ENCODE measurements at regions not wholly inside any gene's neighbourhood (a gene's known extent, or its start where the extent isn't known, plus 50 kb on each side); places are given as distances from the start of the nearest gene placed in this dataset.
"Not testable (repeated sequence)": the region's sequence is repeated elsewhere in the genome, so short reads cannot be mapped to it uniquely, and the experiment has no call there.

DNA sequence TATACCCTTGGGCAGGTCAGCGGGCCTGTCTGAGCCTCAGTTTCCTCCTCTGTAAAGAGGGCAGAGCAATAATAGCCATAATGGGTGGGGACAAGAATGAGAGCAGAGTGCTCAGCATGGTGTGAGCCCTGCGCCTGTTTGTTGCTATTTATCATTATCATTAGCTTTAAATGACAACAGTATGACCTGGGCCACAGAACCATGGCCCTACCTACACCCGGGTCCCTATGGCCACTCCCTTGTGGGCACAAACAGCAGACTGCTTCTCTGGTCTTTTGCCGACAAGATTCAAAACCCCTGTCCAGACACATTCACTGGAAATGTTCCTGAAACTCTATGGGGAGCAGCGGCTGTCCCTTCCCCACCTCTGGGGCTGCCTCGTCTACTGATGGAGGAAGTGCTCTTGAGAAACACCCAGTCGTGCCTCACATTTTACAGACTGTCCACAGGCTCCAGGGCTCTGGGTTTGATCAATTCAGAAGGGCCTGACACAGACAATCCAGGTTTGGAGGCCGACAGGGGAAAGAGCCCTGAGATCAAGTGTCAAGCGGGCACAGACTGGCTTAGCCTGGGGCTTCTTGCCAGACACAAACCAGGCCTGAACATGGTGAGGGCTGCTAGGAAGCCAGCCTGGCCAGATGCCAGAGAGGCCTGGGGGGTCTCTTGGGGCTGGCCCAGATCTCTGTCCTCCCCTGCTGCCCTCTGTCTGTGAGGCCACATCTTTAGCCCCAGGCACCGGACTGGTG is 112.5 kb upstream of the CD82 start:
- no peak for DNase-seq (ENCODE audit: low read depth in 2 of 2)

DNA sequence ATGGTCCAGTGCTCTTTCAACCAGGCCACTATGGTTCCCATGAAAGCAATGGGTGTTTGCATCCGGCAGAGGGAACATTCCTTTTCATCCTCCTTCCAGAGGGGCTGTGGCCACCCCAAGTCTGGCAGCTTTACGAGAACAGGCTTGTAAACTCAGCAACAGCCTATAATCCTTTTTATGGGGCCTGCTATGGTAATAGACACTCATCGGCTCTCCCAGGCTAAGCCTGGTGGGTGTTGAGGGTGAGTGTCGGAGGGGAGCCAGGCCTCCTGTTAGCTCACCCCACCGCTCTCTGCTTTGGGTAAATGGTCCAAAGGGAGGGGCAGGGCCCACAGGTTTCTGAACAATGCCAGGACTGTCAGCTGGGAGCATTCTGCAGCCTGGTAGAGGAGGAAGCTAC is 111.6 kb upstream of the CD82 start:
- DNase-seq (ENCODE audit: low read depth in 2 of 2) = no peak

DNA sequence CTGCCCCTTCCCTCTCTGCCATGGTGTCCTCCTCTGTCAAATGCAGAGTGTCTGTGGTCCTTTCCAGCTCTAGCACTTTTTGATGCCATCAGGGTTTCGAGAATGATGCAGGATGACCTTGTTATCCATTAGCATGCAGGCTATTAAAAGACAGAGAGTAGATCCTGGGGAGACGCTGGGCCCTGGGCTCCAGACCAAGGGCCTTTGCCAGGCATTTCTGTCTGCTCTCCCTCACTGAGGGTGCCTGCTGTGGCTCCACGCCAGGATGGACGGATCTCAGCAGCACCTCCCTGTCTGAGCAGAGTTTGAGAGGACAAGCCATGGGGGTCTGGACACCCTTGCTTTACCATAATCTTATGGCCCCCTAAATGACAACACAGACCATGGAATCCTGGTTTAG is 110.8 kb upstream of the CD82 start:
- no peak for DNase-seq (ENCODE audit: low read depth in 2 of 2)

DNA sequence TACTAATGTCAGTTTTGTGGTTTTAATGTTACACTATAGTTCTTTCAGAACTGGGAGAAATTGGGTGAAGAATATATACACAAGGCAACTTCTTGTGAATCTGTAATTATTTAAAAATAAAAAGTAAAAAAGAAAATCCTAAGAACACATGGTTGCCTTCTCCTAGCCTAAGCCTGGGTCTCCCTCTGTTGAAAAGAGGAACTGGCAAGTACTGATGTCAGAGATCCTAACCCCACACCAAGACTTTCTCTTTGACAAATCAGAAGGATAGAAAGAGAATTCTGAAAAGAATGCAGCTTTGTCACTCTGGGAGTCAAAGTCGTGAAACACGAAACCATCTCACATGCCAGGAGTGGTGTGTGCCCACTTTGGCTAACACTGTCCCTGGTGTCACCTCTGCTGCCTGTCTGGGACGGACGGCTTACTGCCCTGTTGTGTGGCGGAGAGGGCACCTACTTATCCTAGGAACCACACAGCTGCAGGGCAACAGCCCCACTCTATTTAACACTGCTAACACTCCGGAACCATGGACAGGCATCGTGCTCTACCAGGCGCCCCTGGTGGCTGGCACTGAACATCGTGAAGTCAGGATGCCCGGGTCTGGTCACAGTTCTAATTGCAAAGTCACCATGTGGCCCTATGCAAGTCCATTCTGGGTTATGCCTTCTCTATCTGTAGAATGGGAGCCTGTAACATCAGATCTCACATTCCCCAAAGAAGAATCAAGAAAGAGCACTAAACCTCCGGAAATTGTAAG is 108.7 kb upstream of the CD82 start:
- DNase-seq (ENCODE audit: low read depth in 2 of 2) = no peak

DNA sequence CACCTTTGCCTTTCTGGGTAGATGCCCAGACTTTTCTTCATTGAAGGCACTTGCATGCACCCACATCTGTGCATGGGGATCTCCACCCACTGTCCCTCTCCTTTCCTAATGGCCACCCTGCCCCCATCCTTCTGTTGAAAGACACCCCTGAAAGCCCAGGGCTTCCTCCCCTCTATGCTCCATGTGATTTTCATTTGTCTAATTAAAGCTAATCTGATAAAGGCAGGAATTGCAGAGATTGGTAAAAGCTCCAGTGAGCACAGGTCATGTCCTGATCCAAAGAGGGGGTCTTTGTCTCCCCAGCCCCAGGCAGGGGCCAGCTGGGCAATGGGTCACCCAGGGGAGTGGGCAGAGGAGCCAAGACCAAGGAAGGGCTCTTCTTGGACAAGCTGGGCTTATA is 107.6 kb upstream of the CD82 start:
- no peak for DNase-seq (ENCODE audit: low read depth in 2 of 2)

DNA sequence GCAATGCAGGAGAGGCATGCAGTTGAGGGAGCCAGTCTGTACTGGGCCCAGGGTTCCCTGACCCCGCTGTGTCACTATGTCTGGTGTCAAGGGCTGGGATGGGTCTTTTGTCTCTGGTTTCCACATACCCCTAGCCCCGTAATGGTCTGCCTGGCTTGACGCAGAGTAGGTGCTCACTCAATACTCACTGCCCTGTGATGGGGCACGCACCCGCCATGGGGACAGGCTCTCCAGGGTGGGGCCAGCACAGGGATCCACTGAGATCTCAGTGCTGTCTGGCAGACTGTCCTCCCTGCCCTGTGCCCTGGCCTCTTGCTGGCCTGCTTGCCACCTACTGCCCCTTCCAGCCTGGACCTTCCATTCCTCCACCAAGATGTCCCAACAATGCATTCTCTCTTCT is 101.7 kb upstream of the CD82 start:
- DNase-seq (ENCODE audit: low read depth in 2 of 2) = no peak

DNA sequence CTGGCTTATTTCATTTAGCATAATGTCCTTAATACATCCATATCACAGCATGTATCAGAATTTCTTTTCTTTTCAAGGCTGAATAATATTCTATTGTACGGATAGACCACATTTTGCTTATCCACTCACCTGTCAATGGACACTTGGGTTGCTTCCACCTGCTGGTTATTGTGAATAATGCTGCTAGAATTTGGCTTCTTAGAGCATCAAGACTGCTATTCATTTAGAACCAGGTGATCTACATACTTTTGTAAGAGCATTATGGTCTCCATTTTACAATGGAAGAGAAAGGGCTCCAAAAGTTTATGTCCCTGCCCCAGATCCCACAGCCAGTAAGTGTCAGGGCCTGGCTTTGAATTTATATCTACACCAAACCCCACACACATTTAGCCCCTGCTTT is 100.7 kb upstream of the CD82 start:
- no peak for DNase-seq (ENCODE audit: low read depth in 2 of 2)

DNA sequence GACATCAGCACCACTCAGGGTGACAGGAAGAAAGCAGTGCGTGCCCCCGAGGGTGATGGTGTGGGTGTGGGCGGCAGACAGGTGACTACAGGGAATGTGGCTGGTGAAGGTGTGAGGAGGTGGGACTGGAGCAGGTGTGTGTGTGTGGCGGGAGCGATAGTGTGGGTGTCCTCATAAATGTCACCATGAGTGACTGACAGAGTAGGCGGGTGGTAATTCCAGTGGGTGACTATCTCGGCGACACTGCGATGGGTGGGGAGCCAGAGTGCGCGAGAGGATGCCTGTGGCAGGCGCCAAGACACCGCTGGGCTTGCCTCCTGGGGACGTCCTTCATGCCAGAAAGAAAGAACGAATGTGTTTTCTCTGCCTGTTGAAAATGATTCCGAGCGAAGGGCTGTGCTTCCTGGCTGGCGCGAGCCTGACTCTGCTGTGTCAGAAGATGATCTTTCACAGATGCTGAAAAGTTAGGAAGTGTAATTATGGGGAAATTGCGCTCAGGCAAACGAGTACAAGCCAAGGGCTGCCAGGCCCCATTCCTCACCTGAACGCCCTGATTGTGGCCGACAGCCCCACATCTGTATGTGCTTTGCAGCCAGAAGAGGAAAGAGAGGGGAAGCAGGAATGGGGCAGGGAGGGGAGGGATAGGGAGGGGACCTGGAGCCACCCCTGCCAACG is 98.8 kb upstream of the CD82 start:
- DNase-seq (ENCODE audit: low read depth in 2 of 2) = no peak

DNA sequence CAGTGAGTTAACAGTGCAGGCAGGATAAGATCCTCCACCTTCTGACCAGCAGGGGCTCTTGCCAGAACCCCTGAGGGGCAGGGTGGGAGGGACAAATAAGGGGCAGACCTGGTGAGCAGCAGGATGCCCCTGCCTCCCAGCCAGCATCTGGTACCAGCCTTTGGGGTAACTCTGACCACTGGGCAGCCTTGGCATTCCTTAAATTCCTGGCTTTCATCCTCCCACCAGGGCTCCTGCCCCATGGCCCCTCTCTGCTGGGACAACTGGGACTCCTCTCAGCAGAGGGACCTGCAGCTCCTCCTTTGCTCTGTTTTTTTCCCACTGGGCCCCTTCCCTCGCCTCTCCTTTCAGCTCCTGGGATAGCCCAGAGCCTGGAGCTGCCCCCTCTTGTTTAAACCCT is 98.0 kb upstream of the CD82 start:
- DNase-seq (ENCODE audit: low read depth in 2 of 2) = no peak

DNA sequence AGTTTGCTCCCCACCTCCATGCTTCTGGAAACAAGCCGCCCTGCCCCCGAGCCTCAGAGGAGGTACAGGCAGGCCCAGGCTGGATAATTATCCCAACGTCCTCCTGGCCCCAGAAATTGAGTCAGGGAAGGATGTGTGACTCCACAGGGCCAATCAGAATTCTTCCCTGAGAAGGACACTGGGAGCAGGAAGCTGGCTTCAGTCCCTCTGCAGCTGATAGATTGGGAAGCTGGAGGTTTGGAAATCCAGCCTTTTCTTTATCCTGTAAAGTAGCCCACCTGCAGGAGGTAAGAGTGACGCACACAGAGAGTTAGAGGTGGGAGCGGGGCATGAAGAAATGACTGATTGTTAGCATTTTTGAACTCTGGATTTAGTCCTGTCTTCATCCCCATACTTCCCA is 97.5 kb upstream of the CD82 start:
- DNase-seq (ENCODE audit: low read depth in 2 of 2) = no peak

DNA sequence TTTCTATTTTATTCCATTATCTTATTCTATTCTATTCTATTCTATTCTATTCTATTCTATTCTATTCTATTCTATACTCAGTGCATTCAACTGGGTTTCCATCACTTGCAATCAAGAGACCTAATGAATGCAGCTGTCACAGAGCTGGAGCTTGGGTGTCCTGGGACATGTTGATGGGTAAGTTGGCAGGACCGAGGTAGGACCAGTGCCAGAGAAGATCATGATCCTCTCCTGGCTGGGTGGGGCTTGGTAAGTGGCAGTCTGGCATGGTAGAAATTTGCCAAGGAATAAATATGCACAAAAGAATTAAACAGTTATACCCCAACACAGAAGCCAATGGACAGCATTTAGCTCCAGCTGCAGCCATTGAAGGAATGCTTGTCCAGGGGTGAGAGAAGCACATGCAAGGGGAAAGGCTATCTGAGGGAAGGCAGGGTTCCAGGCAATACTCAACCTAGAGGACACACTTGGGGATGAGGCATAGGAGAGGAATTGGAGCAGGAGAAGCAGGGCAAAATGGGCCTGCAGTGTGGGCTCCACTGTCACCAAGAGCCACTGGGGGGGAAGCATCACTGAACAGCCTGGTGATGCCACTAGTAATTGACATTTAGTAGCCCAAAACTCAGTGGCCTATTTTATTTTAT is 97.0 kb upstream of the CD82 start:
- no peak for DNase-seq (ENCODE audit: low read depth in 2 of 2)

DNA sequence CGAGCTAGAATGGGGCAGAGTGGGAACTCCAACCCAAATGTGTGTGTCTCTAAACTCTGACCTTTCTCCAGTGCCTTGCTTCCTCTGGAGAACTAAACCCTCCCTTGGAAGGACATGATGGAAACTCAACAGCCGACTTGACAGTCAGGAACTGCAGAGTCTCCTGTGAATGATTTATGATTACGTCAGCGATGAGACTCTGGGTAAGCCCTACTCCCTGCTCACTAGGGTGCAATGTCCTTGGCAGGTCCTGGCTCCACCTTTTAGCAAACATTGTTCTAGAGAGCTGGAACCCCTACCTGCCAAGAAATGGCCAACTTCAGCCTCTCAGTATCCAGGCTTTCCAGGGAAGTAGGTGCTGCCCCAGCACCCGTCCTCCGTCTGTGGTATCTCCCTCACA is 96.1 kb upstream of the CD82 start:
- no peak for DNase-seq (ENCODE audit: low read depth in 2 of 2)

DNA sequence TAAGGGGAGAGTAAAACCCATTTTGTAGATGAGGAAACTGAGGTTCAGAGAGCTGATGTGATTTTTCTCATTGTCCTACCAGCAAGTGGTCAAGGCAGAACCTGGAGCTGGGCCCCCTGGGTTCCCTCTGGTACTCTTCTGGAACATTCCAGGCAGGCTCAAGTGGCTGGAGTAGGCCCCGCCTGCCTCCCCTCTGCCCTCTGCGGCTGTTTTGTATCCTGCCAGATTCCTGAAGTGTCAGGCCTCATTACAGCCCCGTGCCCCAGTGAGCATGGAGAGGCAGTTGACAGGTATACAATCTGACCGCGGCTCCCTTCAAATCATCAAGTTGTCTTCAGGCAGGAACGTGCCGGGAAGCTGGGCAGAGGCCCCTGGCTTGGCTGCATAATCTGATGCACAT is 94.6 kb upstream of the CD82 start:
- no peak for DNase-seq (ENCODE audit: low read depth in 2 of 2)

DNA sequence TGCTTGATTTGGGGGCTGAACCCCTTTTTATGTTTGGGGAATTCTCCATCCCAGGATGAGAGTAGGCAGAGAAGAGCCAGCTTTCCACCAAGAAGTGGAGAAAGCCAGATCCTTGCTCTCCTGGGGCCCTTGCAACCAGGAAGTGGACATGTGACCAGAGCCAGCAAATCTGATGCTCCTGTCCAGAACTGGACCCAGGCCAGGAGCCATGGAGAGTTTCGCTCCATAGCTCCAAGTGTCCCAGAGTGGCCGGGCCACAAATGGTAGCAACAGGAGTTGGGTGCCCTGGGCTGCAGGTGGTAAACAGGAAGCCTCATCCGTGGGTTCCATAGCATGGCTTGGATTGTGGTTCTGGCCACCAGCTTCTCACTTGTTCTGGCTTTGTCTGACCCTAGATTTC is 93.9 kb upstream of the CD82 start:
- DNase-seq (ENCODE audit: low read depth in 2 of 2) = no peak

DNA sequence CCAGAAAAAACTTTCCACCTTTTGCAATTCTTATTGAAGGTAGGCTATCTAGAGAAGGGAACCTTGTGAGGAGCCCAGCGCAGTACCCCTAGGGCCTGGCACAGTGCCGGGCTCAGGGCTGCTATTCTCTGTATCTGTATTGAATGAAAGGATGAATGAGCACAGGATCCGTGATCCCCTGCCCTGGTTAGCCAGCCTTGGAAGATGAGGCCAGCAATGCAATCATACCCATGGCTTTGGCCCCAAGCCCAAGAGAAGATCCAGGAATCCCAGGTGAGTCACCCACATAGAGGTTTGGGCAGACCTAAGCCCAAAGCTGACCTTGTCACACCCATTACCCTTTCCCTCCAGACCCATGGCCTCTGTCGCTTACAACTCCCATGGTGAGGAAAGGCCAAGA is 92.5 kb upstream of the CD82 start:
- no peak for DNase-seq (ENCODE audit: low read depth in 2 of 2)

DNA sequence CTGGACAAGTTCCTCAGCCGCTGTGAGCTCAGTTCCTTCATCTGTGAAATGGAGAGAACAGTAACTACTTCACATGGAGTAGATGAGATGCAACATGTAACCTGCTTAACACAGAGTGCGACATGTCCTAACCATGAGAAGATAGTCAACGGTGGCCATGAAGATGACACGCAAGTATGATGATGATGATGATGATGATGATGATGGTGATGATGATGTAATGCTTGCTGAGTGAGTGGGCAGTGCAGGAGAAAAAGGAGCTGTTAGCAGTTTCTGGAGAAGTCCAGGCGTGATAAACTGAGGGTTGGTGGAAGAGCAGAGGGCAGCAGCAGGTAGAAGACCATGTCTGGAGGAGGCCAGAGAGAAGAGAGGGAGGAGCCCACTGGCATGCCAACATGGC is 90.8 kb upstream of the CD82 start:
- DNase-seq (ENCODE audit: low read depth in 2 of 2) = no peak

DNA sequence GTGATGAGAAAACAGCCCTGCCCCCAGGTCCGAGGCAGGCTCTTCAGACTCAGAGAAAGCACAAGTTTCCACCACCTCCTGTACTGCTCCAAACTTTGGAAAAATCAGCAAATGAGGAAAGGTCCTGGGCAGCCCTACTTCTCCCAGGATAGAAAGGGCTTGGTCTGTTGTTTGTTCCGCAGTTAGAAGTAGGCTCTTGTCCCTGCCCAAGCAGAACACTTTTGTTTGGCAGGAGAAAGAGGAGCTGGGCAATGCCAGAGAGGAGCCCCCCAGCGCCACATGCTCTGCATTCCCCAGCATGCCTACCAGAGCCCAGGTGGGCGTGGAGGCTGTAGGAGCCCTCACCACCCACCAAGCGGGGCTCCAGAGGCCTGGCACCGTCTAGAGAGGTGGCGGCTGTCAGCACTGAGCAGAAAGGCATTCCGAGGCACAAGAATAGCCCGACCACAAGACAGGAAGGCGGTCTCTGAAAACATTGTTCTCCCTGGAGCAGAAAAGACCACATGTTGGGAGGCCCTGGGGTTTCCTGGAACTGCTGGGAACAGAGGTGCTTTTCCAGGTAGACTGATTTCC is 90.3 kb upstream of the CD82 start:
- no peak for DNase-seq (ENCODE audit: low read depth in 2 of 2)

DNA sequence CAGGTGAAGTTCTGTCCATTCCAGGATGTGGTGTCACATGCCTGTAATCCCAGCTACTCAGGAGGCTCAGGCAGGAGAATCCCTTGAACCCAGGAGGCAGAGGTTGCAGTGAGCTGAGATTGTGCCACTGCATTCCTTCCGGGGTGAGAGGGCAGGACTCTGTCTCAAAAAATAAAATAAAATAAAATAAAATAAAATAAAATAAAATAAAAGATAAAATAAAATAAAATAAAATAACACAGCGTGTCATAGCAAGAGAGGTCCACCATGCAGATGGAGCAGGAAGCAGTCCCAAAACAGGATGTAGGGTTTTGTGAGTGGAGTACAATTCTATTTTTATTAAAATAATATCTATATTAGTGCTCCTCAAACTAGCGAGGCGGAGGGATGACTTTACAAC is 83.1 kb upstream of the CD82 start:
- not testable (repeated sequence) for DNase-seq (ENCODE audit: low read depth in 2 of 2)

DNA sequence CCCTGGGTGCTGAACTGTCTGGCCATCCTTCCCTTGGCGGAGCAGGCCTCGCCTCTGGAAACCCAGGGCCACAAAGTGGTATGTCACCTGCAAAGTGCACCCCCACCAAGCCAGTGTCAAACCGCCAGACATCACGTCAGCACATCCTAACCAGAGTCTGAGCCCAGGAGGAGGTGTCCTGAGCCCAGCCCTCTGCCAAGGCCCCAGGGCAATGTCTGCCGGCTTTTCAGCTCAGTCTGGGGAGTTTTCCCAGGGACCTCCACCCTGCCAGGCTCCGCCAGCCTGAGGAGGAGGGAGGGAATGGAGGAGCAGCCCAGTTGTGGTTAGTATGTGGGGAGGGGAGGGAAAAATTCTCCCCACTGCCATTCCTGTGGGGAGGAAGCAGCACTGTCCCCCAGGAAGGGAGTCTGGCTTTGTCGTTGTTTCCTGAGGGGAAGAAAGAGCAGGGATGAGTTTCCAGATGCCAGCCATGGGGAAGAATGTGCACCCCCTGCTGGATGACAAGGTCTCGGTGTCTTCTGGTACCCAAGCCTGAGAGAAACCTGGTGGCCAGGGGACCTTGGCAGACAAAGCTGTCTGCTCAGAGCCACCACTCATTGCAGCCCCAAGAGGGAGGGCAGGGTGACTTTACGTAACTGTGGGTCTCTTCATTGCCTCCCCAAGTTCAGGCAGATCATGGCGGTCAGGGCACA is 81.4 kb upstream of the CD82 start:
- no peak for DNase-seq (ENCODE audit: low read depth in 2 of 2)

DNA sequence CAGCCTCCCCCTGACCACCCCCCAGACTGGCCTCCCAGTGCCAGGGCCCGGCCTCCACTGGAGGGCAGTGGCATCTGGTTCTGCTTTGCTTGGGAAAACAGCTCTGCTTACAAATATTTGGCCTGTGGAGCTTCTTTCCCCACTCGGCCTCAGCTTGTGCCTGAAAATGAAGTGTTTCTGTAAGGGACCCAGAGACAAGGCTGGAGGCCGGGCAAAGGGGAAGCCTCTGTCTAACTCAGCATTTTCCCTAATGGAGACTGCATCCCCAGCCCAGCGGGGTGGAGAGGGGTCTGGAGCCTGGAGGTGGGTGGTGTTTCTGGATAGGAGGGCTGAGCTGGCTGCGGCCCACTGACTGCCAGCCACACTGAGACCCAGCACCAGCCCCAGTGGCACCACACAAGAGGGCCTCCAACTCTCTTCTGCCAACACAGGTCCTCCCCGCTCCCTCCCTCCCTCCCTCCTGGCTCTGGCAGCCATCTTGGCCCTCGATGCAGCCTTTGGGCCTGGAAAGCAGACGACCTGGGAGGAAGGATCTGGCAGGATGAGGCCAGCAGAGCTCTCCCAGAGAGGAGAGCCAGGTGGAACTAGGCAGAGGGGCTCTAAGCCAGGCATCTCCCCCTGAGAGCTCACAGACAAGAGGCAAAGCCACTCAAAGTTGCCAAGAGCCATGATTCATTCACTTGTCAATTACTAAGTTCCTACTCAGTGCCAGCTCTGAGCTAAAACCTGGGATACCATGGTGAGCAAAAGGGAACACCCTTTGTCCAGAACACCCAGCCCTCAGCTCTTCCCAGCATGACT is 77.1 kb upstream of the CD82 start:
- no peak for DNase-seq (ENCODE audit: low read depth in 2 of 2)

DNA sequence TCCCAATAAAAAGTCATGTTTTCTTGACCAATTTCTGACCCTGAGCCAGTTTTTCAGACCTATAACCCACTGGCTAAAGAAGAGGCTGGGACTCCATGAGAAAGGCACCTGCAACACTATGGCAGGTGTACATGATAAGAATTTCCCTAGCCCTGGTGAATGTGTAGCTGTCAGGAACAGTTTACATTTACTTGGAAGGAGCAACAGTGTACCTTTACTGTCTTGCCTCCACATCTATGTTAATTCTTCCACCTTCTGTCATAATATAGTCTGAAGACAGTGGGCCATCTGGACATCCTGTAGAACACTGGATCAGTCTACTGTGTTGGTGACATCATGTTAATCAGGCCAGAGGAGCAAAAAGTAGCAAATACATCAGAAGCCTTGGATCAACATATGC is 72.1 kb upstream of the CD82 start:
- DNase-seq (ENCODE audit: low read depth in 2 of 2) = no peak

Measured in stimulated activated CD4-positive, alpha-beta T cell treated with anti-CD3 and anti-CD28 coated beads, Interleukin-12 subunit alpha, Interleukin-12 subunit beta, amount 100 ng/mL, for 24 hours (primary cell).